Sigmoid colon (tissue), 6 donors: ENCODE measurements at regions not wholly inside any gene's neighbourhood (a gene's known extent, or its start where the extent isn't known, plus 50 kb on each side); places are given as distances from the start of the nearest gene placed in this dataset.

ENCODE experiments used
- DNase-seq: peaks from one replicate; pipeline ENCODE4 v3.0.0-alpha.2; 2019
- H3K27ac ChIP-seq, 4 donors: fragments of 200-600 bp; sonication (generic); one replicate each; pipeline ENCODE4 v1.5.1; 2016 to 2019; ENCODE audit warnings: mild to moderate bottlenecking in 1 of 4
- H3K27me3 ChIP-seq, 3 donors: fragments of 200-600 bp; sonication (generic); one replicate each; pipeline ENCODE4 v1.5.1; 2019; ENCODE audit warnings: mild to moderate bottlenecking in 1 of 3
- H3K36me3 ChIP-seq, 4 donors: fragments of 200-600 bp; sonication (generic); one replicate each; pipeline ENCODE4 v1.5.1; 2016 to 2019
- H3K4me1 ChIP-seq, 4 donors: fragments of 200-600 bp; sonication (generic); one replicate each; pipeline ENCODE4 v1.5.1; 2017 to 2019
- H3K4me3 ChIP-seq, 4 donors: fragments of 200-600 bp; sonication (generic); one replicate each; pipeline ENCODE4 v1.5.1; 2017 to 2019; ENCODE audit warnings: mild to moderate bottlenecking in 2 of 4, moderate library complexity in 1 of 4
- H3K9me3 ChIP-seq, 4 donors: fragments of 200-600 bp in 3 of 4; sonication (generic) in 3 of 4; one replicate each; pipeline versions ENCODE4 v1.5.1 to v1.6.1; 2013 to 2019
- EP300 ChIP-seq, 4 donors: sonication (generic); formaldehyde crosslinking; IDR thresholded peaks; one replicate each; pipeline ENCODE4 v1.6.1; 2017; ENCODE audit warnings: antibody characterized with exemption in 4 of 4
- POLR2A ChIP-seq, 2 donors: fragments of 450-650 bp; IDR thresholded peaks; one replicate each; pipeline ENCODE4 v1.6.1; 2016; ENCODE audit warnings: antibody characterized with exemption in 2 of 2, mild to moderate bottlenecking in 2 of 2, moderate library complexity in 2 of 2
- POLR2AphosphoS5 ChIP-seq, 4 donors: sonication (generic); formaldehyde crosslinking; IDR thresholded peaks; one replicate each; pipeline ENCODE4 v1.6.1; 2017; ENCODE audit warnings: antibody characterized with exemption in 4 of 4
- whole genome bisulfite sequencing, 2 donors: extraction: QIAGEN DNeasy Blood & Tissue Kit; methylation state at CpG; one replicate each; pipeline ENCODE4 v1.1.7; 2013; 5-methylcytosine and 5-hydroxymethylcytosine counted together
- intact Hi-C: fragments of 100-400 bp; cut with DNase I; formaldehyde crosslinking; loops from one replicate; pipeline ENCODE4 v1.15.1; 2023
- TF ChIP-seq, protein P1 (sequence below), 4 experiments: fragments of 450-650 bp in 3 of 4; fragments of 200-600 bp in 1 of 4; IDR thresholded peaks; one replicate each; pipeline ENCODE4 v1.5.1; 2016 to 2019; ENCODE audit warnings: antibody characterized with exemption in 4 of 4, mild to moderate bottlenecking in 3 of 4, moderate library complexity in 2 of 4
- donor health status: healthy with polysubstance abuse.
- donor health status: healthy.

DNA sequence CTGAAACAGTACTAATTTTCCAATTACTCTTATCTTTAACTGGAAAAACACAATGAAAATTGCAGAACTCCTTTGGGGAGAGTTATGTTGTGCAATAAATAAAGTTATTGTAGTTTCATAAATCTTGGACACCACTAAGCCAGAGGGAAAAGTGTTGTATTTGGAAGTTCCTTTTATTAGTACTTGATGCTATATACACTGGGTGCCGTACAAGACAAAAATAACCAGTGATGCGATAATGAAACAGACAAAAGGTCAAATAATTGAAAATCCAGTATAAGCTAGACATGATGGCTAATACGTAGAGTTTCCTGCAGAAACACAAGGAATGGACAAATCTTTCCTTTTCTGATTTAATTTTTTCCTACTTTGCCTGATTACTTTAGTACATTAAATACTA, 541.1 kb downstream of the ETS1 start:
- no peak for DNase-seq
- no peak overlapping the region for H3K4me3 ChIP-seq
- H3K27ac ChIP-seq: no peak overlapping the region
- 74 to 85% methylated on average over 3 of the region's 3 CpGs for WGBS, 2 donors
- no peak for TF ChIP-seq POLR2AphosphoS5 (IDR thresholded peaks at IDR 0.05)
- no peak for TF ChIP-seq EP300 (IDR thresholded peaks at IDR 0.05)
- TF ChIP-seq, protein P1, sequence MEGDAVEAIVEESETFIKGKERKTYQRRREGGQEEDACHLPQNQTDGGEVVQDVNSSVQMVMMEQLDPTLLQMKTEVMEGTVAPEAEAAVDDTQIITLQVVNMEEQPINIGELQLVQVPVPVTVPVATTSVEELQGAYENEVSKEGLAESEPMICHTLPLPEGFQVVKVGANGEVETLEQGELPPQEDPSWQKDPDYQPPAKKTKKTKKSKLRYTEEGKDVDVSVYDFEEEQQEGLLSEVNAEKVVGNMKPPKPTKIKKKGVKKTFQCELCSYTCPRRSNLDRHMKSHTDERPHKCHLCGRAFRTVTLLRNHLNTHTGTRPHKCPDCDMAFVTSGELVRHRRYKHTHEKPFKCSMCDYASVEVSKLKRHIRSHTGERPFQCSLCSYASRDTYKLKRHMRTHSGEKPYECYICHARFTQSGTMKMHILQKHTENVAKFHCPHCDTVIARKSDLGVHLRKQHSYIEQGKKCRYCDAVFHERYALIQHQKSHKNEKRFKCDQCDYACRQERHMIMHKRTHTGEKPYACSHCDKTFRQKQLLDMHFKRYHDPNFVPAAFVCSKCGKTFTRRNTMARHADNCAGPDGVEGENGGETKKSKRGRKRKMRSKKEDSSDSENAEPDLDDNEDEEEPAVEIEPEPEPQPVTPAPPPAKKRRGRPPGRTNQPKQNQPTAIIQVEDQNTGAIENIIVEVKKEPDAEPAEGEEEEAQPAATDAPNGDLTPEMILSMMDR (IDR thresholded peaks at IDR 0.05): no peak
- TF ChIP-seq POLR2A (IDR thresholded peaks at IDR 0.05): no peak
- no peaks in the 10 kb centered on the region for H3K9me3 ChIP-seq
- no peaks in the 10 kb centered on the region for H3K4me1 ChIP-seq
- intact Hi-C loops: no loop called here
- peaks cover 0 to 5% (median 0%) of the 10 kb centered on the region in 3 donors for H3K27me3 ChIP-seq
- no peaks in the 10 kb centered on the region for H3K36me3 ChIP-seq

DNA sequence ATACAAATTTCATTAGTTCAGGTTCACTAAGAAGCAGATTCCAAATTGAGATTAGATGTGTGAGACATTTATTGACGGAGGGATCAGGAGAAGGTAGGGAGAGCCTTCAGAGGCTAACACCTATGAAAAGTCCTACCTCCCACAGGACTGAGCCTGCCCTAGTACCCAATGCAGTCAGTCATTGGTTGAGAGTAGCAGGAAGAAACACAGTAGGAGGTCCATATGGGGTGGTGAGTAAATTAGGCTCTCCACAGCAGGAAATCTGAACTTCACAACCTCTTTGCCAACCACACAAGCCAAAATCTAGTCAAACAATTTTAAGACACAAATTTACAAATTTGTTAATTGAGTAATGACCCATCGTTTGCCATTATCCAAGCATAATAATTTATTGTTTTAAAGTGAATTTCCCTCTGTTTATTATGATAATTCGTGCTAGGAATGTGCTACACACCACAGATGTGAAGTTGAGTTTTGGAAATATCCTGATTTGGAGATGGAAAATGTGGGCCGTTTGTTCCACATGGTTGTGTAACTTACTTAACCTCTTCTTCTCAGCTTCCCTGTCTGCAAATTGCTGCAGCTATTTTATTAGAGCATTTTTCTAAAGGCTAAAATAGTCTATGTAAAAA, 542.1 kb downstream of the ETS1 start:
- no peak overlapping the region for H3K27ac ChIP-seq
- intact Hi-C loops: no loop called here
- TF ChIP-seq, protein P1 (IDR thresholded peaks at IDR 0.05): no peak
- no peak for TF ChIP-seq POLR2A (IDR thresholded peaks at IDR 0.05)
- no peak for TF ChIP-seq POLR2AphosphoS5 (IDR thresholded peaks at IDR 0.05)
- TF ChIP-seq EP300 (IDR thresholded peaks at IDR 0.05): no peak
- no peaks in the 10 kb centered on the region for H3K4me1 ChIP-seq
- H3K36me3 ChIP-seq: no peaks in the 10 kb centered on the region
- 26 to 47% methylated on average over 4 of the region's 4 CpGs for WGBS, 2 donors
- H3K4me3 ChIP-seq: no peak overlapping the region
- H3K27me3 ChIP-seq: peaks cover 0 to 5% (median 0%) of the 10 kb centered on the region in 3 donors
- no peak for DNase-seq
- no peaks in the 10 kb centered on the region for H3K9me3 ChIP-seq

DNA sequence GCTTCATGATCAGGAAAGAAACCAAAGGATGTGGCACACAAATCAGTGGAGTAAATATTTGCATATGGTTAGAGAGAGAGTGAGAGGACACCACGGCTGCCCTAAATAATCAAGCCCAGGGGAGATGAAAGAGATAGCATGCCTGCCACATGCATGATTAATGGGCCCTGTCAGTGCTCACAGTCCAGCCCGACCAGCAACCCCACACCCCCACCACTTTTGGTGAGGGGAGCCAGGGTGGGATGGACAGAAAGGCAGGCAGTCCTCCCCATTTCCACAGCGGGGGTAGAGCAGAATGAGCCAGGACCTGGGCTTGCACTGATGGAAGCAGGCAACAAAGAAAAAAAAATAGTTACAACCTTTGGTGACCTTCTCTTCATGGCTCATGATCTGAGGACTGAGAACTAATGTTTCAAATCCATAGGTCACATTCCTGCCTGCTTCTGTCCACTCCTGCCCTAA, 545.0 kb downstream of the ETS1 start:
- TF ChIP-seq EP300 (IDR thresholded peaks at IDR 0.05): no peak
- no peak for TF ChIP-seq POLR2A (IDR thresholded peaks at IDR 0.05)
- no peak for TF ChIP-seq POLR2AphosphoS5 (IDR thresholded peaks at IDR 0.05)
- TF ChIP-seq, protein P1 (IDR thresholded peaks at IDR 0.05): no peak
- Histone ChIP-seq H3K9me3 (no peaks in the 10 kb centered on the region), H3K27ac (no peak overlapping the region), H3K36me3 (no peaks in the 10 kb centered on the region), H3K4me1 (no peaks in the 10 kb centered on the region), H3K27me3 (peaks cover 0 to 5% (median 0%) of the 10 kb centered on the region in 3 donors), H3K4me3 (no peak overlapping the region)
- DNase-seq: no peak
- WGBS, 2 donors: 27 to 42% methylated on average over 3 of the region's 3 CpGs
- intact Hi-C loops: no loop called here

DNA sequence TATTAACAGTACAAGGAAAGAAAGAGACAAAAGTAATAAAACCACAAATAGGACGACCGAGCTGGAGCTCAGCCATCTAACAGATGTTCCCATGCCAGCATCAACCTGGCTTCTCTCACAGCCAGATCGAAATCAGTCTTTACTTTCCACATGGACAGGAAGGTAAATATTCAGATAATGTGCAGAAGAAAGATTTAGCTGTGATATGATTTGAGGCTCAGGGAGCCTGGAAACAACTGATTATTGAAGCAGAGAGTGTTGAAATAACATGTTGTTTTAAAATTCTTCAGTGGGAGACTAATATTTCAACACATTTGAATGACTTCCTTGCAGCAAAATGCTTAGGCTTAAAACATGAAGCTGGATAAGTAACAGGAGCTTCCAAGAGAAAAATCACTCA, 546.8 kb downstream of the ETS1 start:
- H3K9me3 ChIP-seq: no peaks in the 10 kb centered on the region
- H3K4me1 ChIP-seq: no peaks in the 10 kb centered on the region
- H3K4me3 ChIP-seq: no peak overlapping the region
- no peak overlapping the region for H3K27ac ChIP-seq
- intact Hi-C loops: no loop called here
- DNase-seq: no peak
- 30 to 33% methylated on average over 3 of the region's 3 CpGs for WGBS, 2 donors
- H3K27me3 ChIP-seq: no peaks in the 10 kb centered on the region
- H3K36me3 ChIP-seq: no peaks in the 10 kb centered on the region
- TF ChIP-seq, protein P1 (IDR thresholded peaks at IDR 0.05): no peak
- TF ChIP-seq POLR2A (IDR thresholded peaks at IDR 0.05) (no peak), EP300 (IDR thresholded peaks at IDR 0.05) (no peak), POLR2AphosphoS5 (IDR thresholded peaks at IDR 0.05) (no peak)
